Sigmoid colon (tissue), 6 donors: ENCODE measurements at regions not wholly inside any gene's neighbourhood (a gene's known extent, or its start where the extent isn't known, plus 50 kb on each side); places are given as distances from the start of the nearest gene placed in this dataset.

Experiments used
- DNase-seq: peaks from one replicate; pipeline ENCODE4 v3.0.0-alpha.2; 2019
- H3K27ac ChIP-seq, 4 donors: fragments of 200-600 bp; sonication (generic); one replicate each; pipeline ENCODE4 v1.5.1; 2016 to 2019; ENCODE audit warnings: mild to moderate bottlenecking in 1 of 4
- H3K27me3 ChIP-seq, 3 donors: fragments of 200-600 bp; sonication (generic); one replicate each; pipeline ENCODE4 v1.5.1; 2019; ENCODE audit warnings: mild to moderate bottlenecking in 1 of 3
- H3K36me3 ChIP-seq, 4 donors: fragments of 200-600 bp; sonication (generic); one replicate each; pipeline ENCODE4 v1.5.1; 2016 to 2019
- H3K4me1 ChIP-seq, 4 donors: fragments of 200-600 bp; sonication (generic); one replicate each; pipeline ENCODE4 v1.5.1; 2017 to 2019
- H3K4me3 ChIP-seq, 4 donors: fragments of 200-600 bp; sonication (generic); one replicate each; pipeline ENCODE4 v1.5.1; 2017 to 2019; ENCODE audit warnings: mild to moderate bottlenecking in 2 of 4, moderate library complexity in 1 of 4
- H3K9me3 ChIP-seq, 4 donors: fragments of 200-600 bp in 3 of 4; sonication (generic) in 3 of 4; one replicate each; pipeline versions ENCODE4 v1.5.1 to v1.6.1; 2013 to 2019
- EP300 ChIP-seq, 4 donors: sonication (generic); formaldehyde crosslinking; IDR thresholded peaks; one replicate each; pipeline ENCODE4 v1.6.1; 2017; ENCODE audit warnings: antibody characterized with exemption in 4 of 4
- POLR2A ChIP-seq, 2 donors: fragments of 450-650 bp; IDR thresholded peaks; one replicate each; pipeline ENCODE4 v1.6.1; 2016; ENCODE audit warnings: antibody characterized with exemption in 2 of 2, mild to moderate bottlenecking in 2 of 2, moderate library complexity in 2 of 2
- POLR2AphosphoS5 ChIP-seq, 4 donors: sonication (generic); formaldehyde crosslinking; IDR thresholded peaks; one replicate each; pipeline ENCODE4 v1.6.1; 2017; ENCODE audit warnings: antibody characterized with exemption in 4 of 4
- WGBS, 2 donors: extraction: QIAGEN DNeasy Blood & Tissue Kit; methylation state at CpG; one replicate each; pipeline ENCODE4 v1.1.7; 2013; 5-methylcytosine and 5-hydroxymethylcytosine counted together
- intact Hi-C: fragments of 100-400 bp; cut with DNase I; formaldehyde crosslinking; loops from one replicate; pipeline ENCODE4 v1.15.1; 2023
- TF ChIP-seq, protein P1 (sequence below), 4 experiments: fragments of 450-650 bp in 3 of 4; fragments of 200-600 bp in 1 of 4; IDR thresholded peaks; one replicate each; pipeline ENCODE4 v1.5.1; 2016 to 2019; ENCODE audit warnings: antibody characterized with exemption in 4 of 4, mild to moderate bottlenecking in 3 of 4, moderate library complexity in 2 of 4
- donor health status: healthy with polysubstance abuse.
- donor health status: healthy.

- Histone ChIP-seq H3K27me3 (no peaks in the 10 kb centered on the region), H3K4me3 (no peak overlapping the region), H3K9me3 (no peaks in the 10 kb centered on the region), H3K27ac (no peak overlapping the region), H3K36me3 (no peaks in the 10 kb centered on the region), H3K4me1 (no peaks in the 10 kb centered on the region)
- no peak for DNase-seq
- TF ChIP-seq POLR2AphosphoS5 (IDR thresholded peaks at IDR 0.05): no peak
- no peak for TF ChIP-seq EP300 (IDR thresholded peaks at IDR 0.05)
- no peak for TF ChIP-seq POLR2A (IDR thresholded peaks at IDR 0.05)
- TF ChIP-seq, protein P1, sequence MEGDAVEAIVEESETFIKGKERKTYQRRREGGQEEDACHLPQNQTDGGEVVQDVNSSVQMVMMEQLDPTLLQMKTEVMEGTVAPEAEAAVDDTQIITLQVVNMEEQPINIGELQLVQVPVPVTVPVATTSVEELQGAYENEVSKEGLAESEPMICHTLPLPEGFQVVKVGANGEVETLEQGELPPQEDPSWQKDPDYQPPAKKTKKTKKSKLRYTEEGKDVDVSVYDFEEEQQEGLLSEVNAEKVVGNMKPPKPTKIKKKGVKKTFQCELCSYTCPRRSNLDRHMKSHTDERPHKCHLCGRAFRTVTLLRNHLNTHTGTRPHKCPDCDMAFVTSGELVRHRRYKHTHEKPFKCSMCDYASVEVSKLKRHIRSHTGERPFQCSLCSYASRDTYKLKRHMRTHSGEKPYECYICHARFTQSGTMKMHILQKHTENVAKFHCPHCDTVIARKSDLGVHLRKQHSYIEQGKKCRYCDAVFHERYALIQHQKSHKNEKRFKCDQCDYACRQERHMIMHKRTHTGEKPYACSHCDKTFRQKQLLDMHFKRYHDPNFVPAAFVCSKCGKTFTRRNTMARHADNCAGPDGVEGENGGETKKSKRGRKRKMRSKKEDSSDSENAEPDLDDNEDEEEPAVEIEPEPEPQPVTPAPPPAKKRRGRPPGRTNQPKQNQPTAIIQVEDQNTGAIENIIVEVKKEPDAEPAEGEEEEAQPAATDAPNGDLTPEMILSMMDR (IDR thresholded peaks at IDR 0.05): no peak
- WGBS, 2 donors: 85 to 90% methylated on average over 6 of the region's 6 CpGs
- intact Hi-C loops: no loop called here
Observed at GRCh38 chr12:77357655-77358054, 292.3 kb upstream of the E2F7 start.

DNA sequence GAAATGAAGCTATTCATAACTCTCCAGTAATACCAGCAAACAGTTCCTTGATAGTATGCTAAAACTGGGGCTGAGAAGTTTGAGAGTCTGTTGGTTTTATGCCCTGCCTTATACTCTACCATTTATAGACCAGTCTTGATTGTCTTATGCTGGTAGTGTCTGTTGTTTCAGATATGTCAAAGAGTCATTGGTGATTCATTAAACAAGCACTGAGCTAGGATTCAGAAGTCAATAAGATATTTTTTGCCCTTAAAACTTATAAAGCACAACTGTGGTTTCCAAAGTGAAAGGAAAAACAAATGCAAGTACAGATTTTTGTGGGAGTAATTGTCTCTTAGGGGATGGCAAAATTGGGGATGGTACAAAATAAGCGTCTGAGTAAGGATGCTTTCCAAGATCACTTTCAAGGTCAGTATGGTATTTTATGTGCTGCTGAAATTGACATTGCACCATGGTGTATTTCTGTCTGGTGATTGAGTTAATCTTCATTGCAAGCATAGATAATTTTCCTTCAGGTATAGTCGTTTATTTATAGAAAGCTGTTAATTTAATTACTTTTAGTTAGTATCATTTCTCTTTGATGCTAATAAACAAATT, 289.5 kb upstream of the E2F7 start:
- Histone ChIP-seq H3K4me1 (no peaks in the 10 kb centered on the region), H3K4me3 (no peak overlapping the region), H3K36me3 (no peaks in the 10 kb centered on the region), H3K9me3 (no peaks in the 10 kb centered on the region), H3K27me3 (no peaks in the 10 kb centered on the region), H3K27ac (no peak overlapping the region)
- WGBS, 2 donors: 61 to 79% methylated on average over 2 of the region's 2 CpGs
- intact Hi-C loops: no loop called here
- TF ChIP-seq POLR2A (IDR thresholded peaks at IDR 0.05): no peak
- TF ChIP-seq EP300 (IDR thresholded peaks at IDR 0.05): no peak
- TF ChIP-seq, protein P1 (IDR thresholded peaks at IDR 0.05): no peak
- no peak for TF ChIP-seq POLR2AphosphoS5 (IDR thresholded peaks at IDR 0.05)
- no peak for DNase-seq

- intact Hi-C loops: no loop called here
- Histone ChIP-seq H3K36me3 (no peaks in the 10 kb centered on the region), H3K4me3 (no peak overlapping the region), H3K9me3 (no peaks in the 10 kb centered on the region), H3K27me3 (no peaks in the 10 kb centered on the region), H3K4me1 (no peaks in the 10 kb centered on the region), H3K27ac (no peak overlapping the region)
- no peak for TF ChIP-seq POLR2AphosphoS5 (IDR thresholded peaks at IDR 0.05)
- DNase-seq: no peak
- 79 to 85% methylated on average over 1 of the region's 1 CpG for WGBS, 2 donors
Observed at GRCh38 chr12:77352946-77353345, 287.6 kb upstream of the E2F7 start.

GRCh38 chr12:77351860-77352259, 286.5 kb upstream of the E2F7 start:
- Histone ChIP-seq H3K4me1 (no peaks in the 10 kb centered on the region), H3K36me3 (no peaks in the 10 kb centered on the region), H3K27ac (no peak overlapping the region), H3K27me3 (no peaks in the 10 kb centered on the region), H3K9me3 (no peaks in the 10 kb centered on the region), H3K4me3 (no peak overlapping the region)
- intact Hi-C loops: no loop called here
- DNase-seq: no peak
- TF ChIP-seq EP300 (IDR thresholded peaks at IDR 0.05) (no peak), POLR2A (IDR thresholded peaks at IDR 0.05) (no peak), POLR2AphosphoS5 (IDR thresholded peaks at IDR 0.05) (no peak)
- TF ChIP-seq, protein P1 (IDR thresholded peaks at IDR 0.05): no peak

DNA sequence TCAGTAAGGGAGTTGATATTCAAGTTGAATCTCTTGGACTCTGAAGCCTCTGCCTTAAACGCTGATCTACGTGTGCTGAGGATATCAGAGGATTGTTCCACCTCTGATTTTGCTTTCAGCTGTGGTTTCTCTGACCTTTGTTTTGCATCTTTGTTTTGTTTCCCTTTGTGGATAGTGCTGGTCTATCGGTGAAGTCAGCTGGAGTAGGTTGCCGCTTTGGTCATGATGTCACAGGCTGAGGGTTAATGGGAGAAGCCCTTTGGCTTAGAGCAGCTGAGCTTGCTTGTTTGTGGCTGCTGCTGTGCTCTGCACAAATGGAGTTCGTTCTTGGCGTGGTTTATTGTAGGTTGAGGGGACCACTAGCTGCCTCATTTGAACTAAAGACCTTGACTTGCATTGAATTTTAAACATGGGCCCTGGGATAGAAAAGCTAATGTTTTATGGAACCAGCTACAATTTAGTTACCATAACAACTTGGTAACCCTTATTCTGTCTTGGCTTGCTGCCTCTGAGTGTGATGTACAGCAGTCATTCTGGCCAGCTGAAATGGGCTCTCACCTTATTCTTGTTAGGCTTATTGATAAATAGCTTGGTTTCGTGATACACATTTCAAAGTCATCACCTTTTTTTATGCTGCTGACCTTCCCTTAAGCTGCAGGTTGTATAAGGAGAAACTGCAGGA, 284.5 kb upstream of the E2F7 start:
- H3K27ac ChIP-seq: no peak overlapping the region
- intact Hi-C loops: no loop called here
- no peak for DNase-seq
- no peaks in the 10 kb centered on the region for H3K27me3 ChIP-seq
- no peaks in the 10 kb centered on the region for H3K36me3 ChIP-seq
- no peak overlapping the region for H3K4me3 ChIP-seq
- TF ChIP-seq EP300 (IDR thresholded peaks at IDR 0.05): no peak
- TF ChIP-seq POLR2AphosphoS5 (IDR thresholded peaks at IDR 0.05): no peak
- no peak for TF ChIP-seq POLR2A (IDR thresholded peaks at IDR 0.05)
- TF ChIP-seq, protein P1 (IDR thresholded peaks at IDR 0.05): no peak
- H3K9me3 ChIP-seq: no peaks in the 10 kb centered on the region
- 66 to 80% methylated on average over 7 of the region's 7 CpGs for WGBS, 2 donors
- no peaks in the 10 kb centered on the region for H3K4me1 ChIP-seq
